Panc1 (cell line): ENCODE measurements at regions not wholly inside any gene's neighbourhood (a gene's known extent, or its start where the extent isn't known, plus 50 kb on each side); places are given as distances from the start of the nearest gene placed in this dataset.
"Not testable (repeated sequence)": the region's sequence is repeated elsewhere in the genome, so short reads cannot be mapped to it uniquely, and the experiment has no call there.

Source experiments
- ATAC-seq: fragments of 200-7000 bp; cut with Tn5 transposase; 2 replicates; pipeline ENCODE4 v1.9.1; 2020; ENCODE audit warnings: mild to moderate bottlenecking, moderate library complexity
- BruUV-seq: library from RNA; stranded (reverse); fragments of 400-500 nt; replicated peaks from 2 replicates; lab custom pipeline; 2021; lab: Mats Ljungman, UMichigan
- CTCF ChIA-PET: fragments of 300-600 bp; sonication (Branson Sonifier 250); formaldehyde crosslinking; loops from one replicate; lab custom pipeline; 2022; ENCODE audit warnings: antibody characterized with exemption; lab: Charles Lee
- POLR2A ChIA-PET: fragments of 300-600 bp; sonication (Branson Sonifier 250); formaldehyde crosslinking; loops from one replicate; lab custom pipeline; 2022; ENCODE audit warnings: antibody characterized with exemption; lab: Charles Lee
- DNase-seq: peaks from one replicate; pipeline ENCODE4 v3.0.0-alpha.2; 2010; ENCODE audit warnings: low read depth, low spot score
- H3K27ac ChIP-seq: 2 replicates; pipeline ENCODE4 v1.5.1; 2011; ENCODE audit warnings: mild to moderate bottlenecking, low read length, inconsistent platforms
- H3K27me3 ChIP-seq: fragments of 200-500 bp; sonication (Bioruptor generic); 2 replicates; pipeline ENCODE4 v1.6.0; 2014; ENCODE audit warnings: low read length, inconsistent platforms; ENCODE audit not compliant: control insufficient read depth, insufficient read depth
- H3K36me3 ChIP-seq: fragments of 200-500 bp; sonication (Bioruptor generic); 2 replicates; pipeline ENCODE4 v1.5.1; 2014; ENCODE audit warnings: inconsistent platforms, mild to moderate bottlenecking, low read length, moderate library complexity; ENCODE audit not compliant: control insufficient read depth, insufficient read depth
- H3K4me1 ChIP-seq: 2 replicates; pipeline ENCODE4 v1.5.1; 2011; ENCODE audit warnings: inconsistent platforms, mild to moderate bottlenecking, low read length, moderate library complexity; ENCODE audit not compliant: control insufficient read depth, insufficient read depth
- H3K4me3 ChIP-seq, 2 experiments: 2 replicates each; pipeline ENCODE4 v1.5.1; 2011 to 2012; ENCODE audit warnings: low read depth in 2 of 2, low read length in 2 of 2, mild to moderate bottlenecking in 2 of 2, inconsistent platforms in 1 of 2, moderate library complexity in 1 of 2
- H3K9me3 ChIP-seq: fragments of 200-500 bp; sonication (Bioruptor generic); 2 replicates; pipeline ENCODE4 v1.5.1; 2014; ENCODE audit warnings: low read depth, mild to moderate bottlenecking, inconsistent platforms, low read length, moderate library complexity; ENCODE audit not compliant: control insufficient read depth, insufficient read depth
- CTCF ChIP-seq: fragments of 450-650 bp; IDR thresholded peaks from 2 replicates; pipeline ENCODE4 v1.5.1; 2017; ENCODE audit warnings: mild to moderate bottlenecking
- POLR2AphosphoS5 ChIP-seq: IDR thresholded peaks from 2 replicates; pipeline ENCODE4 v1.6.1; 2012; ENCODE audit warnings: mild to moderate bottlenecking, low read depth, low read length, moderate library complexity
- REST ChIP-seq, 2 experiments: IDR thresholded peaks; 2 replicates each; pipeline ENCODE4 v1.6.1; 2011 to 2012; ENCODE audit warnings: low read depth in 2 of 2, control low read depth in 1 of 2, low read length in 1 of 2, mild to moderate bottlenecking in 1 of 2, moderate library complexity in 1 of 2; ENCODE audit not compliant: insufficient read depth in 1 of 2
- SIN3A ChIP-seq: IDR thresholded peaks from 2 replicates; pipeline ENCODE4 v1.6.1; 2012; ENCODE audit warnings: low read depth, mild to moderate bottlenecking, low read length, moderate library complexity, borderline replicate concordance; ENCODE audit not compliant: insufficient read depth
- TCF7L2 ChIP-seq: IDR thresholded peaks from 2 replicates; pipeline ENCODE4 v1.6.1; 2011; ENCODE audit warnings: mild to moderate bottlenecking, low read depth, low read length, inconsistent platforms
- in situ Hi-C: cut with HindIII; loops from 2 replicates; pipeline ENCODE4 v1.10.0; 2016; ENCODE audit warnings: low sequenced_read_pairs, low pct_unique_long_range_greater_than_20kb
- intact Hi-C: fragments of 100-400 bp; cut with micrococcal nuclease; formaldehyde crosslinking; loops from one replicate; pipeline ENCODE4 v1.10.0; 2022; ENCODE audit not compliant: unreplicated experiment

DNA sequence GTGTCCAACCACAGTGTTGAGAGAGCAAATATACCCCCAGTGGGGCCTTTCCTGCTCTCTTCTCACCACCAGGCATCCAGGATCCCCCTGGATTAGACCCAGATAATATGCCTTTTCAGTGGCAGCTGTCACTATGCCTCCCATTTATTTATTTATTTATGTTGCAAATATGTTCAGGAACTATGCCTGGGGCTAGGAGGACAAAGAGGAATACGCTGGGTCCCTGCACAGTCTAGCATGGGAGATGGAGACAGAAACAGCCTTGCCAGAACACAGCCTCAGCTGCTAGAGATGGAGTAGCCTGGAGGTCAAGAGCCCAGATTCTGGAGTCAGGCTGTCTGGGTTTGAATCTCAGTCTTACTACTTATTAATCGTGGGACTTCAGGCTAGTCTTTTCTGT is 74.6 kb upstream of the LRFN2 start:
- DNase-seq (no peak), ATAC-seq (no peak)
- TF ChIP-seq CTCF: no peak
- no peak for TF ChIP-seq TCF7L2
- TF ChIP-seq REST (IDR thresholded peaks at IDR 0.05; ENCODE audit: insufficient read depth in 1 of 2, low read depth in 2 of 2, low read length in 1 of 2): no peak
- TF ChIP-seq SIN3A: no peak
- TF ChIP-seq POLR2AphosphoS5: no peak
- ChIA-PET POLR2A (no interaction called here), CTCF (no interaction called here)
- H3K9me3 ChIP-seq: 0 out of 2 replicates have a peak, but pooled peaks cover 5% of the 10 kb centered on the region
- H3K36me3 ChIP-seq: no peaks in the 10 kb centered on the region
- intact Hi-C loops (no loop called here), in situ Hi-C loops (no loop called here)
- no peaks in the 10 kb centered on the region for H3K4me1 ChIP-seq
- no peak overlapping the region for H3K27ac ChIP-seq
- peaks cover 9% of the 10 kb centered on the region; the same call in 1 of the 2 replicates for H3K27me3 ChIP-seq
- no peak overlapping the region for H3K4me3 ChIP-seq
- BruUV-seq: no TSS peak

DNA sequence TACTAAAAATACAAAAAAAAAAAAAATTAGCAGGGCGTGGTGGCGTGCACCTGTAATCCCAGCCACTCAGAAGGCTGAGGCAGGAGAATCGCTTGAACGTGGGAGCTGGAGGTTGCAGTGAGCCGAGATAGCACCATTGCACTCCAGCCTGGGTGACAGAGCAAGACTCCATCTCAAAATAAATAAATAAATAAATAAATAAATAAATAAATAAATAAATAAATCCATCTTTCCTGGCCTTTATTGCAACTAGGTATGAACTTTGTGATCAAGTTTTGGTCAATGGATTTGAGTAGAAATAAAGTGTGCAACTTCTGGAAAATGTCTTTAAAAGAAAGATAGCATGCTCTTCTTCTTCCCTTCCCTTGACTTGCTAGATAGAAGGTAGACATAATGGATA is 69.6 kb upstream of the LRFN2 start:
- in situ Hi-C loops, H3K4me1 ChIP-seq, H3K27ac ChIP-seq, H3K4me3 ChIP-seq, H3K36me3 ChIP-seq, H3K27me3 ChIP-seq, intact Hi-C loops, ATAC-seq, BruUV-seq, H3K9me3 ChIP-seq, CTCF ChIA-PET, DNase-seq, POLR2A ChIA-PET: not testable (repeated sequence)

GRCh38 chr6:40654828-40655227 is 67.7 kb upstream of the LRFN2 start:
- intact Hi-C loops: no loop called here
- H3K9me3 ChIP-seq: no peaks in the 10 kb centered on the region

More at GRCh38 chr6:40654828-40655227, 67.7 kb upstream of the LRFN2 start:
- Histone ChIP-seq H3K27me3 (peaks cover 9% of the 10 kb centered on the region; the same call in 1 of the 2 replicates), H3K27ac (no peak overlapping the region), H3K4me1 (no peaks in the 10 kb centered on the region), H3K4me3 (no peak overlapping the region), H3K36me3 (no peaks in the 10 kb centered on the region)
- ChIA-PET POLR2A (interaction anchor here (0.6 kb wide), 1 partner anchor 102 kb away, joined by 3 read pairs; no protein-coding TSS in a partner anchor), CTCF (no interaction called here)
- ATAC-seq (no peak), DNase-seq (no peak)
- in situ Hi-C loops: no loop called here
- TF ChIP-seq TCF7L2 (no peak), POLR2AphosphoS5 (no peak), REST (IDR thresholded peaks at IDR 0.05; ENCODE audit: insufficient read depth in 1 of 2, low read depth in 2 of 2, low read length in 1 of 2) (no peak), CTCF (no peak), SIN3A (no peak)
- BruUV-seq: no TSS peak
